ENCODE measurements at regions not wholly inside any gene's neighbourhood (a gene's known extent, or its start where the extent isn't known, plus 50 kb on each side); places are given as distances from the start of the nearest gene placed in this dataset.
"Not testable (repeated sequence)": the region's sequence is repeated elsewhere in the genome, so short reads cannot be mapped to it uniquely, and the experiment has no call there.

GRCh38 chr4:3866813-3867129, 100.6 kb downstream of the ADRA2C start:
- DNase-seq (ENCODE audit: low spot score) = no peak

GRCh38 chr4:3867403-3868100, 101.4 kb downstream of the ADRA2C start:
- DNase-seq (ENCODE audit: low spot score) = no peak

GRCh38 chr4:3868211-3869173, 102.3 kb downstream of the ADRA2C start:
- peak; percentile 49 for DNase-seq (ENCODE audit: low spot score)

GRCh38 chr4:3869174-3869572, 103.0 kb downstream of the ADRA2C start:
- DNase-seq (ENCODE audit: low spot score) = no peak

- no peak for DNase-seq (ENCODE audit: low spot score)
Observed at GRCh38 chr4:3869661-3870566, 103.7 kb downstream of the ADRA2C start.

- no peak for DNase-seq (ENCODE audit: low spot score)
Observed at GRCh38 chr4:3870567-3870962, 104.4 kb downstream of the ADRA2C start.

GRCh38 chr4:3871181-3871852, 105.1 kb downstream of the ADRA2C start:
- DNase-seq (ENCODE audit: low spot score) = peak; percentile 55

- DNase-seq (ENCODE audit: low spot score) = no peak
Observed at GRCh38 chr4:3871881-3872833, 106.0 kb downstream of the ADRA2C start.

GRCh38 chr4:3872834-3873313, 106.7 kb downstream of the ADRA2C start:
- DNase-seq (ENCODE audit: low spot score) = no peak

GRCh38 chr4:3873408-3874027, 107.3 kb downstream of the ADRA2C start:
- no peak for DNase-seq (ENCODE audit: low spot score)

GRCh38 chr4:3874028-3874415, 107.8 kb downstream of the ADRA2C start:
- no peak for DNase-seq (ENCODE audit: low spot score)

GRCh38 chr4:3874525-3875110, 108.4 kb downstream of the ADRA2C start:
- DNase-seq (ENCODE audit: low spot score) = no peak

- no peak for DNase-seq (ENCODE audit: low spot score)
Observed at GRCh38 chr4:3875466-3875865, 109.3 kb downstream of the ADRA2C start.

- not testable (repeated sequence) for DNase-seq (ENCODE audit: low spot score)
Observed at GRCh38 chr4:3876057-3876845, 110.1 kb downstream of the ADRA2C start.

GRCh38 chr4:3877236-3877635, 111.1 kb downstream of the ADRA2C start:
- DNase-seq (ENCODE audit: low spot score) = no peak

GRCh38 chr4:3877868-3878267, 111.7 kb downstream of the ADRA2C start:
- no peak for DNase-seq (ENCODE audit: low spot score)

GRCh38 chr4:3878678-3879077, 112.5 kb downstream of the ADRA2C start:
- no peak for DNase-seq (ENCODE audit: low spot score)

- DNase-seq (ENCODE audit: low spot score) = peak; percentile 15
Observed at GRCh38 chr4:3879681-3880614, 113.8 kb downstream of the ADRA2C start.
